B cell (primary cell): ENCODE measurements at regions not wholly inside any gene's neighbourhood (a gene's known extent, or its start where the extent isn't known, plus 50 kb on each side); places are given as distances from the start of the nearest gene placed in this dataset.

Experiments used
- ATAC-seq: fragments of 200-7000 bp; cut with Tn5 transposase; one replicate; pipeline ENCODE4 v1.10.0; 2021; ENCODE audit warnings: low read depth, mild to moderate bottlenecking, moderate number of reproducible peaks, moderate library complexity
- CTCF ChIA-PET: fragments of 350-600 bp; sonication (Branson Sonifier 250); formaldehyde crosslinking; loops from one replicate; lab custom pipeline; 2021; ENCODE audit warnings: antibody characterized with exemption, inconsistent platforms; lab: Charles Lee
- POLR2A ChIA-PET: fragments of 350-600 bp; sonication (Branson Sonifier 250); formaldehyde crosslinking; loops from one replicate; lab custom pipeline; 2021; ENCODE audit warnings: antibody characterized with exemption; lab: Charles Lee
- DNase-seq: peaks from one replicate; pipeline ENCODE4 v3.0.0; 2013
- H2AFZ ChIP-seq: 2 replicates; pipeline ENCODE4 v1.6.1; 2012; ENCODE audit warnings: mild to moderate bottlenecking, low read depth, low read length; ENCODE audit not compliant: insufficient read depth, poor library complexity, severe bottlenecking
- H3K27ac ChIP-seq, 2 donors: 1 replicate in 1 of 2; 2 replicates in 1 of 2; pipeline ENCODE4 v1.5.1; 2012 to 2013; ENCODE audit warnings: low read length in 2 of 2, mild to moderate bottlenecking in 2 of 2, moderate library complexity in 1 of 2
- H3K27me3 ChIP-seq, 4 experiments: fragments of 200-600 bp in 1 of 4; sonication (generic) in 1 of 4; replicated peaks in 1 of 4; 1 replicate in 2 of 4; 2 replicates in 2 of 4; pipeline versions ENCODE4 v1.6.1 to v1.7.0; 2013 to 2016; ENCODE audit warnings: low read length in 3 of 4, mild to moderate bottlenecking in 2 of 4, mixed read lengths in 1 of 4, moderate library complexity in 1 of 4; ENCODE audit not compliant: insufficient read depth in 4 of 4, control insufficient read depth in 3 of 4; ENCODE audit errors: control extremely low read depth in 1 of 4
- H3K36me3 ChIP-seq, 2 experiments: replicated peaks in 1 of 2; 1 replicate in 1 of 2; 2 replicates in 1 of 2; pipeline versions ENCODE4 v1.6.1 to v1.7.1; 2013; ENCODE audit warnings: low read length in 1 of 2; ENCODE audit not compliant: insufficient read depth in 2 of 2, control insufficient read depth in 1 of 2; ENCODE audit errors: control extremely low read depth in 1 of 2, extremely low read depth in 1 of 2
- H3K4me1 ChIP-seq, 2 donors: fragments of 200-600 bp in 1 of 2; sonication (generic) in 1 of 2; 1 replicate in 1 of 2; 2 replicates in 1 of 2; pipeline versions ENCODE4 v1.5.1 to v1.6.1; 2013 to 2017; ENCODE audit warnings: low read length in 2 of 2; ENCODE audit not compliant: control insufficient read depth in 2 of 2, insufficient read depth in 2 of 2
- H3K4me2 ChIP-seq: replicated peaks from 2 replicates; pipeline ENCODE3; 2012; ENCODE audit warnings: mild to moderate bottlenecking, low read depth, low read length; ENCODE audit not compliant: poor library complexity, severe bottlenecking
- H3K4me3 ChIP-seq, 5 experiments: fragments of 200-600 bp in 1 of 5; sonication (generic) in 1 of 5; 1 replicate in 3 of 5; 2 replicates in 2 of 5; pipeline versions ENCODE4 v1.5.1 to v1.7.0; 2011 to 2016; ENCODE audit warnings: low read length in 4 of 5, mild to moderate bottlenecking in 4 of 5, low read depth in 2 of 5, control low read depth in 1 of 5, moderate library complexity in 1 of 5; ENCODE audit not compliant: insufficient read depth in 1 of 5; ENCODE audit errors: control extremely low read depth in 1 of 5, extremely low read depth in 1 of 5
- H3K79me2 ChIP-seq: fragments of 200-600 bp; sonication (generic); one replicate; pipeline ENCODE4 v1.6.0; 2016; ENCODE audit warnings: low read length; ENCODE audit not compliant: control insufficient read depth, insufficient read depth
- H3K9ac ChIP-seq: fragments of 200-600 bp; sonication (generic); 2 replicates; pipeline ENCODE4 v1.6.1; 2017; ENCODE audit warnings: mild to moderate bottlenecking, low read length, moderate library complexity
- H3K9me3 ChIP-seq, 3 donors: one replicate each; pipeline versions ENCODE4 v1.6.1 to v1.7.1; 2013; ENCODE audit warnings: low read length in 2 of 3; ENCODE audit not compliant: control insufficient read depth in 2 of 3, insufficient read depth in 1 of 3; ENCODE audit errors: control extremely low read depth in 1 of 3
- H4K20me1 ChIP-seq: 2 replicates; pipeline ENCODE4 v1.6.0; 2012; ENCODE audit warnings: mild to moderate bottlenecking, low read length; ENCODE audit not compliant: insufficient read depth, control insufficient read depth, poor library complexity, severe bottlenecking
- H3K27ac Mint-ChIP-seq: one replicate; pipeline ENCODE4 v1.8.0; 2021; ENCODE audit warnings: mixed read lengths
- H3K27me3 Mint-ChIP-seq: one replicate; pipeline ENCODE4 v1.8.0; 2021; ENCODE audit warnings: mixed read lengths
- H3K4me1 Mint-ChIP-seq: one replicate; pipeline ENCODE4 v1.8.0; 2021; ENCODE audit warnings: mixed read lengths
- H3K4me3 Mint-ChIP-seq: one replicate; pipeline ENCODE4 v1.8.0; 2021; ENCODE audit warnings: mixed read lengths
- H3K9me3 Mint-ChIP-seq: one replicate; pipeline ENCODE4 v1.8.0; 2022; ENCODE audit warnings: mixed read lengths; ENCODE audit not compliant: insufficient read depth
- CTCF ChIP-seq: fragments of 200-600 bp; IDR thresholded peaks from one replicate; pipeline ENCODE4 v1.8.0; 2022; ENCODE audit warnings: antibody characterized with exemption, mild to moderate bottlenecking
- EZH2 ChIP-seq: IDR thresholded peaks from 2 replicates; pipeline ENCODE4 v1.6.1; 2012; ENCODE audit warnings: borderline replicate concordance, low read depth, mild to moderate bottlenecking, moderate library complexity, low read length; ENCODE audit not compliant: insufficient read depth, poor library complexity, severe bottlenecking
- WGBS: methylation state at CpG from one replicate; pipeline ENCODE4 v1.1.5; 2013; ENCODE audit warnings: missing lambda C conversion rate; ENCODE audit not compliant: insufficient coverage; 5-methylcytosine and 5-hydroxymethylcytosine counted together
- intact Hi-C: fragments of 100-400 bp; cut with micrococcal nuclease; formaldehyde crosslinking; loops from one replicate; pipeline ENCODE4 v1.10.0; 2022

- H3K79me2 ChIP-seq, result no peaks in the 10 kb centered on the region
- no peak overlapping the region for H3K4me3 ChIP-seq
- H4K20me1 ChIP-seq, result no peaks in the 10 kb centered on the region
- no peak overlapping the region for H3K27ac Mint-ChIP-seq
- H3K9me3 ChIP-seq, result no peaks in the 10 kb centered on the region
- ATAC-seq, result no peak
- POLR2A ChIA-PET, result no interaction called here
- no peaks in the 10 kb centered on the region for H3K4me1 Mint-ChIP-seq
- no peak overlapping the region for H3K4me2 ChIP-seq
- WGBS, result 63% methylated on average over 5 of the region's 9 CpGs
- peaks cover 0 to 10% (median 0%) of the 10 kb centered on the region in 4 experiments for H3K27me3 ChIP-seq
- H3K9ac ChIP-seq, result no peak overlapping the region
- H2AFZ ChIP-seq, result no peak overlapping the region
- no peaks in the 10 kb centered on the region for H3K4me1 ChIP-seq
- H3K27me3 Mint-ChIP-seq, result peaks cover 13% of the 10 kb centered on the region
- intact Hi-C loops, result no loop called here
- H3K27ac ChIP-seq, result no peak overlapping the region
- DNase-seq, result no peak
- H3K4me3 Mint-ChIP-seq, result no peak overlapping the region
- no peak for TF ChIP-seq CTCF
- TF ChIP-seq EZH2, result no peak
- no peaks in the 10 kb centered on the region for H3K36me3 ChIP-seq
- CTCF ChIA-PET, result no interaction called here
- H3K9me3 Mint-ChIP-seq, result no peaks in the 10 kb centered on the region
These were observed 91.6 kb downstream of the CARTPT start for GRCh38 chr5:71810471-71811195.

GRCh38 chr5:71811779-71812178, 92.7 kb downstream of the CARTPT start:
- H3K27me3 Mint-ChIP-seq, result peaks cover 13% of the 10 kb centered on the region
- Histone ChIP-seq H3K4me1 (no peaks in the 10 kb centered on the region), H3K79me2 (no peaks in the 10 kb centered on the region), H4K20me1 (no peaks in the 10 kb centered on the region), H3K27ac (no peak overlapping the region), H3K36me3 (no peaks in the 10 kb centered on the region), H2AFZ (no peak overlapping the region), H3K4me2 (no peak overlapping the region), H3K9me3 (no peaks in the 10 kb centered on the region), H3K9ac (no peak overlapping the region), H3K27me3 (peaks cover 0 to 9% (median 0%) of the 10 kb centered on the region in 4 experiments), H3K4me3 (no peak overlapping the region)
- ChIA-PET POLR2A (no interaction called here), CTCF (no interaction called here)
- intact Hi-C loops, result no loop called here
- ATAC-seq (no peak), DNase-seq (no peak)
- H3K4me1 Mint-ChIP-seq, result no peaks in the 10 kb centered on the region
- no peak overlapping the region for H3K4me3 Mint-ChIP-seq
- H3K27ac Mint-ChIP-seq, result no peak overlapping the region
- no peaks in the 10 kb centered on the region for H3K9me3 Mint-ChIP-seq
- no CpG with 5 or more reads among the region's 2 CpGs for WGBS
- no peak for TF ChIP-seq EZH2
- no peak for TF ChIP-seq CTCF
